Neural cell (in vitro differentiated cells): ENCODE measurements at regions not wholly inside any gene's neighbourhood (a gene's known extent, or its start where the extent isn't known, plus 50 kb on each side); places are given as distances from the start of the nearest gene placed in this dataset.

ENCODE experiments used
- H2AFZ ChIP-seq: fragments of 200-600, 300-800 bp; sonication (generic), shearing (Covaris generic); 2 replicates; pipeline ENCODE4 v1.6.0; 2014; ENCODE audit warnings: low read depth, mild to moderate bottlenecking, antibody characterized with exemption, low read length, moderate library complexity
- H3F3A ChIP-seq: fragments of 200-600 bp; shearing (Covaris generic); 2 replicates; pipeline ENCODE4 v1.6.1; 2016; ENCODE audit warnings: mild to moderate bottlenecking, moderate library complexity, mixed read lengths, antibody characterized with exemption, low read length; ENCODE audit not compliant: insufficient read depth, poor library complexity, severe bottlenecking
- H3K27ac ChIP-seq: fragments of 200-600, 300-800 bp; sonication (generic), shearing (Covaris generic); 2 replicates; pipeline ENCODE4 v1.5.1; 2014; ENCODE audit warnings: mild to moderate bottlenecking, low read length, moderate library complexity
- H3K27me3 ChIP-seq: fragments of 300-800, 200-600 bp; sonication (generic), shearing (Covaris generic); 2 replicates; pipeline ENCODE4 v1.6.0; 2014; ENCODE audit warnings: mild to moderate bottlenecking, low read depth, low read length, moderate library complexity; ENCODE audit not compliant: insufficient read depth
- H3K36me3 ChIP-seq: fragments of 300-800, 200-600 bp; sonication (generic), shearing (Covaris generic); 2 replicates; pipeline ENCODE4 v1.5.1; 2014; ENCODE audit warnings: mild to moderate bottlenecking, antibody characterized with exemption, low read length, moderate library complexity; ENCODE audit not compliant: insufficient read depth
- H3K4me2 ChIP-seq: fragments of 300-800, 200-600 bp; sonication (generic), shearing (Covaris generic); 2 replicates; pipeline ENCODE4 v1.6.0; 2014; ENCODE audit warnings: mild to moderate bottlenecking, low read length
- H3K4me3 ChIP-seq: fragments of 300-800, 200-600 bp; sonication (generic), shearing (Covaris generic); 2 replicates; pipeline ENCODE4 v1.5.1; 2014; ENCODE audit warnings: mild to moderate bottlenecking, low read length, moderate library complexity
- H3K79me2 ChIP-seq: fragments of 200-600 bp; shearing (Covaris generic); replicated peaks from 2 replicates; pipeline ENCODE4 v1.6.0; 2014; ENCODE audit warnings: mild to moderate bottlenecking, low read length, moderate library complexity; ENCODE audit not compliant: insufficient read depth
- H3K9ac ChIP-seq: fragments of 300-800, 200-600 bp; sonication (generic), shearing (Covaris generic); 2 replicates; pipeline ENCODE4 v1.6.1; 2016; ENCODE audit warnings: mild to moderate bottlenecking, low read length, mixed read lengths
- H3K9me2 ChIP-seq: fragments of 200-600 bp; shearing (Covaris generic); 2 replicates; pipeline ENCODE4 v1.6.1; 2016; ENCODE audit warnings: mild to moderate bottlenecking, low read length, mixed read lengths; ENCODE audit not compliant: insufficient read depth
- H3K9me3 ChIP-seq: fragments of 200-600, 300-800 bp; sonication (generic), shearing (Covaris generic); 2 replicates; pipeline ENCODE4 v1.6.1; 2016; ENCODE audit warnings: mild to moderate bottlenecking, mixed run types, low read length, moderate library complexity, mixed read lengths
- H4K20me1 ChIP-seq: fragments of 200-600 bp; shearing (Covaris generic); 2 replicates; pipeline ENCODE4 v1.6.1; 2016; ENCODE audit warnings: mild to moderate bottlenecking, mixed run types; ENCODE audit not compliant: insufficient read depth
- CTCF ChIP-seq: fragments of 450-650 bp; IDR thresholded peaks from 2 replicates; pipeline ENCODE4 v1.5.1; 2014; ENCODE audit warnings: antibody characterized with exemption, mild to moderate bottlenecking, moderate library complexity; ENCODE audit not compliant: poor library complexity, severe bottlenecking
- EP300 ChIP-seq: fragments of 450-650 bp; conservative IDR thresholded peaks from 2 replicates; pipeline ENCODE4 v1.6.1; 2014; ENCODE audit warnings: antibody characterized with exemption, mild to moderate bottlenecking, moderate library complexity; ENCODE audit not compliant: poor library complexity, severe bottlenecking
- EZH2 ChIP-seq: fragments of 200-600, 300-800 bp; shearing (Covaris generic), sonication (generic); IDR thresholded peaks from 2 replicates; pipeline ENCODE4 v1.6.1; 2014; ENCODE audit warnings: antibody characterized with exemption, low read length, borderline replicate concordance, mild to moderate bottlenecking; ENCODE audit not compliant: insufficient read depth, poor library complexity, severe bottlenecking
- MXI1 ChIP-seq: fragments of 450-650 bp; conservative IDR thresholded peaks from 2 replicates; pipeline ENCODE4 v1.6.1; 2014; ENCODE audit warnings: antibody characterized with exemption, mild to moderate bottlenecking; ENCODE audit not compliant: poor library complexity, severe bottlenecking
- POLR2AphosphoS5 ChIP-seq: IDR thresholded peaks from 2 replicates; pipeline ENCODE4 v1.6.1; 2012
- RAD21 ChIP-seq: fragments of 450-650 bp; conservative IDR thresholded peaks from 2 replicates; pipeline ENCODE4 v1.6.1; 2014; ENCODE audit warnings: antibody characterized with exemption, mild to moderate bottlenecking, moderate library complexity
- REST ChIP-seq: IDR thresholded peaks from 2 replicates; pipeline ENCODE4 v1.6.1; 2012; ENCODE audit warnings: borderline replicate concordance
- SMC3 ChIP-seq: fragments of 450-650 bp; conservative IDR thresholded peaks from 2 replicates; pipeline ENCODE4 v1.6.1; 2014; ENCODE audit warnings: antibody characterized with exemption, mild to moderate bottlenecking, moderate library complexity; ENCODE audit not compliant: poor library complexity
- TAF1 ChIP-seq: IDR thresholded peaks from 2 replicates; pipeline ENCODE4 v1.6.1; 2012; ENCODE audit warnings: low read depth

- Histone ChIP-seq H3K9me2 (no peaks in the 10 kb centered on the region), H3F3A (no peaks in the 10 kb centered on the region), H3K9ac (no peak overlapping the region), H3K4me3 (no peak overlapping the region), H4K20me1 (no peaks in the 10 kb centered on the region), H3K79me2 (no peaks in the 10 kb centered on the region), H3K4me2 (no peak overlapping the region), H3K9me3 (no peaks in the 10 kb centered on the region), H3K27me3 (no peaks in the 10 kb centered on the region), H2AFZ (no peak overlapping the region), H3K36me3 (no peaks in the 10 kb centered on the region), H3K27ac (no peak overlapping the region)
- TF ChIP-seq RAD21, result no peak
- no peak for TF ChIP-seq EP300
- TF ChIP-seq MXI1, result no peak
- no peak for TF ChIP-seq CTCF
- no peak for TF ChIP-seq REST
- no peak for TF ChIP-seq SMC3
- TF ChIP-seq POLR2AphosphoS5, result no peak
- TF ChIP-seq TAF1, result no peak
These were observed 419.5 kb upstream of the PROK2 start for GRCh38 chr3:72204452-72204851.

GRCh38 chr3:72203613-72204349 is 418.8 kb upstream of the PROK2 start:
- no peak overlapping the region for H2AFZ ChIP-seq
- H3K27ac ChIP-seq, result no peak overlapping the region
- H4K20me1 ChIP-seq, result no peaks in the 10 kb centered on the region
- no peak for TF ChIP-seq POLR2AphosphoS5
- no peak for TF ChIP-seq EP300
- TF ChIP-seq CTCF, result no peak
- no peak for TF ChIP-seq MXI1
- no peak for TF ChIP-seq TAF1
- TF ChIP-seq RAD21, result no peak
- TF ChIP-seq REST, result no peak
- TF ChIP-seq SMC3, result no peak
- no peak for TF ChIP-seq EZH2
- no peak overlapping the region for H3K9ac ChIP-seq
- H3K9me3 ChIP-seq, result no peaks in the 10 kb centered on the region
- no peak overlapping the region for H3K4me3 ChIP-seq
- H3K79me2 ChIP-seq, result no peaks in the 10 kb centered on the region
- H3K9me2 ChIP-seq, result no peaks in the 10 kb centered on the region
- H3K36me3 ChIP-seq, result no peaks in the 10 kb centered on the region
- H3K4me2 ChIP-seq, result no peak overlapping the region
- no peaks in the 10 kb centered on the region for H3F3A ChIP-seq
- no peaks in the 10 kb centered on the region for H3K27me3 ChIP-seq
